IMR-90 (cell line): ENCODE measurements at regions not wholly inside any gene's neighbourhood (a gene's known extent, or its start where the extent isn't known, plus 50 kb on each side); places are given as distances from the start of the nearest gene placed in this dataset.

Experiments used
- BHLHE40 ChIP-seq: fragments of 150-350 bp; IDR thresholded peaks from 2 replicates; pipeline ENCODE4 v1.6.1; 2016; ENCODE audit warnings: mild to moderate bottlenecking, low read depth, low read length
- CEBPB ChIP-seq: IDR thresholded peaks from 2 replicates; pipeline ENCODE4 v1.6.1; 2012; ENCODE audit warnings: low read depth, low read length, improper control_type of control experiment
- CTCF ChIP-seq: conservative IDR thresholded peaks from 2 replicates; pipeline ENCODE4 v1.5.1; 2012; ENCODE audit warnings: mild to moderate bottlenecking, low read depth, low read length, improper control_type of control experiment
- FOS ChIP-seq: fragments of 150-350 bp; IDR thresholded peaks from 2 replicates; pipeline ENCODE4 v1.6.1; 2016; ENCODE audit warnings: low read depth, low read length
- MXI1 ChIP-seq: IDR thresholded peaks from 2 replicates; pipeline ENCODE4 v1.6.1; 2012; ENCODE audit warnings: low read depth, mild to moderate bottlenecking, low read length, moderate library complexity, borderline replicate concordance
- POLR2A ChIP-seq: IDR thresholded peaks from 2 replicates; pipeline ENCODE4 v1.6.1; 2012; ENCODE audit warnings: mild to moderate bottlenecking, low read depth, low read length
- RAD21 ChIP-seq: IDR thresholded peaks from 2 replicates; pipeline ENCODE4 v1.6.1; 2012; ENCODE audit warnings: low read length, improper control_type of control experiment
- RFX5 ChIP-seq: IDR thresholded peaks from 2 replicates; pipeline ENCODE4 v1.8.0; 2012; ENCODE audit warnings: low read depth, mild to moderate bottlenecking, low read length, moderate library complexity
- SMC3 ChIP-seq: fragments of 150-350 bp; IDR thresholded peaks from 2 replicates; pipeline ENCODE4 v1.6.1; 2016; ENCODE audit warnings: low read depth, mild to moderate bottlenecking, antibody characterized with exemption, low read length, moderate library complexity
- USF2 ChIP-seq: fragments of 150-350 bp; IDR thresholded peaks from 2 replicates; pipeline ENCODE4 v1.6.1; 2017; ENCODE audit warnings: mild to moderate bottlenecking, antibody characterized with exemption, low read length, low read depth
- TF ChIP-seq, protein P1 (sequence below): fragments of 150-350 bp; IDR thresholded peaks from 2 replicates; pipeline ENCODE4 v1.6.1; 2016; ENCODE audit warnings: low read depth, mild to moderate bottlenecking, low read length, moderate library complexity, borderline replicate concordance

- TF ChIP-seq CTCF (no peak), RAD21 (no peak), CEBPB (no peak), BHLHE40 (no peak), POLR2A (no peak), USF2 (no peak), SMC3 (no peak), RFX5 (no peak), MXI1 (no peak), FOS (no peak)
- TF ChIP-seq, protein P1, sequence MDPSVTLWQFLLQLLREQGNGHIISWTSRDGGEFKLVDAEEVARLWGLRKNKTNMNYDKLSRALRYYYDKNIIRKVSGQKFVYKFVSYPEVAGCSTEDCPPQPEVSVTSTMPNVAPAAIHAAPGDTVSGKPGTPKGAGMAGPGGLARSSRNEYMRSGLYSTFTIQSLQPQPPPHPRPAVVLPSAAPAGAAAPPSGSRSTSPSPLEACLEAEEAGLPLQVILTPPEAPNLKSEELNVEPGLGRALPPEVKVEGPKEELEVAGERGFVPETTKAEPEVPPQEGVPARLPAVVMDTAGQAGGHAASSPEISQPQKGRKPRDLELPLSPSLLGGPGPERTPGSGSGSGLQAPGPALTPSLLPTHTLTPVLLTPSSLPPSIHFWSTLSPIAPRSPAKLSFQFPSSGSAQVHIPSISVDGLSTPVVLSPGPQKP, result no peak
These were observed 149.2 kb upstream of the COPS8 start for GRCh38 chr2:236936446-236936940.
